ENCODE measurements at regions not wholly inside any gene's neighbourhood (a gene's known extent, or its start where the extent isn't known, plus 50 kb on each side); places are given as distances from the start of the nearest gene placed in this dataset.

GRCh38 chr9:134514503-134514902 lies 127.1 kb upstream of the COL5A1 start:
- TF ChIP-seq POLR2A (IDR thresholded peaks at IDR 0.05) = no peak
- TF ChIP-seq, protein P1, sequence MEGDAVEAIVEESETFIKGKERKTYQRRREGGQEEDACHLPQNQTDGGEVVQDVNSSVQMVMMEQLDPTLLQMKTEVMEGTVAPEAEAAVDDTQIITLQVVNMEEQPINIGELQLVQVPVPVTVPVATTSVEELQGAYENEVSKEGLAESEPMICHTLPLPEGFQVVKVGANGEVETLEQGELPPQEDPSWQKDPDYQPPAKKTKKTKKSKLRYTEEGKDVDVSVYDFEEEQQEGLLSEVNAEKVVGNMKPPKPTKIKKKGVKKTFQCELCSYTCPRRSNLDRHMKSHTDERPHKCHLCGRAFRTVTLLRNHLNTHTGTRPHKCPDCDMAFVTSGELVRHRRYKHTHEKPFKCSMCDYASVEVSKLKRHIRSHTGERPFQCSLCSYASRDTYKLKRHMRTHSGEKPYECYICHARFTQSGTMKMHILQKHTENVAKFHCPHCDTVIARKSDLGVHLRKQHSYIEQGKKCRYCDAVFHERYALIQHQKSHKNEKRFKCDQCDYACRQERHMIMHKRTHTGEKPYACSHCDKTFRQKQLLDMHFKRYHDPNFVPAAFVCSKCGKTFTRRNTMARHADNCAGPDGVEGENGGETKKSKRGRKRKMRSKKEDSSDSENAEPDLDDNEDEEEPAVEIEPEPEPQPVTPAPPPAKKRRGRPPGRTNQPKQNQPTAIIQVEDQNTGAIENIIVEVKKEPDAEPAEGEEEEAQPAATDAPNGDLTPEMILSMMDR (IDR thresholded peaks at IDR 0.05) = no peak

All from thyroid gland (tissue), 4 donors.